ENCODE measurements at regions not wholly inside any gene's neighbourhood (a gene's known extent, or its start where the extent isn't known, plus 50 kb on each side); places are given as distances from the start of the nearest gene placed in this dataset.

GRCh38 chr17:27950995-27951394, 57.8 kb upstream of the LYRM9 start:
- Histone ChIP-seq H2AFZ (ENCODE audit: low read length) (no peak overlapping the region), H3F3A (ENCODE audit: insufficient read depth, low read length) (no peaks in the 10 kb centered on the region)

GRCh38 chr17:27951872-27952271, 58.7 kb upstream of the LYRM9 start:
- no peak for DNase-seq
- H3K4me2 ChIP-seq (ENCODE audit: low read depth, low read length) = no peak overlapping the region
- no peaks in the 10 kb centered on the region for H4K20me1 ChIP-seq (ENCODE audit: insufficient read depth, low read length)

More at GRCh38 chr17:27950995-27951394, 57.8 kb upstream of the LYRM9 start:
- Histone ChIP-seq H3K9me3 (replicated peaks; ENCODE audit: insufficient read depth, low read length) (no peaks in the 10 kb centered on the region), H3K9ac (ENCODE audit: low read length) (no peak overlapping the region), H3K4me3 (ENCODE audit: low read length) (no peak overlapping the region), H3K9me2 (replicated peaks; ENCODE audit: insufficient read depth, low read length) (no peaks in the 10 kb centered on the region), H3K36me3 (replicated peaks; ENCODE audit: insufficient read depth, low read length) (no peaks in the 10 kb centered on the region), H3K27ac (ENCODE audit: low read length) (no peak overlapping the region), H3K4me2 (ENCODE audit: low read depth, low read length) (no peak overlapping the region), H3K27me3 (replicated peaks; ENCODE audit: insufficient read depth, low read length) (no peaks in the 10 kb centered on the region), H4K20me1 (ENCODE audit: insufficient read depth, low read length) (no peaks in the 10 kb centered on the region), H3K79me2 (ENCODE audit: low read length) (no peaks in the 10 kb centered on the region), H3K4me1 (ENCODE audit: low read length) (no peaks in the 10 kb centered on the region)
- TF ChIP-seq EZH2 (optimal IDR thresholded peaks at IDR 0.05; ENCODE audit: low read depth, low read length) (no peak), EZH2phosphoT487 (IDR thresholded peaks at IDR 0.05; ENCODE audit: low read length) (no peak)
- DNase-seq = no peak

GRCh38 chr17:27952366-27952765, 59.2 kb upstream of the LYRM9 start:
- no peak for DNase-seq
- Histone ChIP-seq H3K9me2 (replicated peaks; ENCODE audit: insufficient read depth, low read length) (no peaks in the 10 kb centered on the region), H4K20me1 (ENCODE audit: insufficient read depth, low read length) (no peaks in the 10 kb centered on the region), H3F3A (ENCODE audit: insufficient read depth, low read length) (no peaks in the 10 kb centered on the region), H3K4me2 (ENCODE audit: low read depth, low read length) (no peak overlapping the region), H2AFZ (ENCODE audit: low read length) (no peak overlapping the region), H3K27me3 (replicated peaks; ENCODE audit: insufficient read depth, low read length) (no peaks in the 10 kb centered on the region), H3K4me1 (ENCODE audit: low read length) (no peaks in the 10 kb centered on the region), H3K79me2 (ENCODE audit: low read length) (no peaks in the 10 kb centered on the region), H3K9me3 (replicated peaks; ENCODE audit: insufficient read depth, low read length) (no peaks in the 10 kb centered on the region), H3K36me3 (replicated peaks; ENCODE audit: insufficient read depth, low read length) (no peaks in the 10 kb centered on the region), H3K4me3 (ENCODE audit: low read length) (no peak overlapping the region), H3K27ac (ENCODE audit: low read length) (no peak overlapping the region), H3K9ac (ENCODE audit: low read length) (no peak overlapping the region)
- TF ChIP-seq CTCF (IDR thresholded peaks at IDR 0.05; ENCODE audit: low read length) = no peak
- no peak for TF ChIP-seq EZH2phosphoT487 (IDR thresholded peaks at IDR 0.05; ENCODE audit: low read length)
- no peak for TF ChIP-seq EZH2 (optimal IDR thresholded peaks at IDR 0.05; ENCODE audit: low read depth, low read length)

More at GRCh38 chr17:27951872-27952271, 58.7 kb upstream of the LYRM9 start:
- no peak overlapping the region for H3K9ac ChIP-seq (ENCODE audit: low read length)
- no peaks in the 10 kb centered on the region for H3K79me2 ChIP-seq (ENCODE audit: low read length)
- no peaks in the 10 kb centered on the region for H3K4me1 ChIP-seq (ENCODE audit: low read length)
- H3K27ac ChIP-seq (ENCODE audit: low read length) = no peak overlapping the region
- H2AFZ ChIP-seq (ENCODE audit: low read length) = no peak overlapping the region
- no peak overlapping the region for H3K4me3 ChIP-seq (ENCODE audit: low read length)
- no peaks in the 10 kb centered on the region for H3F3A ChIP-seq (ENCODE audit: insufficient read depth, low read length)
- H3K27me3 ChIP-seq (replicated peaks; ENCODE audit: insufficient read depth, low read length) = no peaks in the 10 kb centered on the region
- TF ChIP-seq EZH2 (optimal IDR thresholded peaks at IDR 0.05; ENCODE audit: low read depth, low read length) = no peak
- no peak for TF ChIP-seq EZH2phosphoT487 (IDR thresholded peaks at IDR 0.05; ENCODE audit: low read length)
- TF ChIP-seq CTCF (IDR thresholded peaks at IDR 0.05; ENCODE audit: low read length) = no peak
- H3K9me3 ChIP-seq (replicated peaks; ENCODE audit: insufficient read depth, low read length) = no peaks in the 10 kb centered on the region
- H3K36me3 ChIP-seq (replicated peaks; ENCODE audit: insufficient read depth, low read length) = no peaks in the 10 kb centered on the region
- H3K9me2 ChIP-seq (replicated peaks; ENCODE audit: insufficient read depth, low read length) = no peaks in the 10 kb centered on the region

GRCh38 chr17:27954548-27955495, 61.7 kb upstream of the LYRM9 start:
- no peak overlapping the region for H2AFZ ChIP-seq (ENCODE audit: low read length)
- H3K27ac ChIP-seq (ENCODE audit: low read length) = no peak overlapping the region
- no peak overlapping the region for H3K4me3 ChIP-seq (ENCODE audit: low read length)
- no peak overlapping the region for H3K9ac ChIP-seq (ENCODE audit: low read length)
- TF ChIP-seq CTCF (IDR thresholded peaks at IDR 0.05; ENCODE audit: low read length) = no peak
- TF ChIP-seq EZH2 (optimal IDR thresholded peaks at IDR 0.05; ENCODE audit: low read depth, low read length) = no peak
- no peak for TF ChIP-seq EZH2phosphoT487 (IDR thresholded peaks at IDR 0.05; ENCODE audit: low read length)
- H3K79me2 ChIP-seq (ENCODE audit: low read length) = no peaks in the 10 kb centered on the region
- no peaks in the 10 kb centered on the region for H3K4me1 ChIP-seq (ENCODE audit: low read length)
- no peaks in the 10 kb centered on the region for H4K20me1 ChIP-seq (ENCODE audit: insufficient read depth, low read length)
- H3K36me3 ChIP-seq (replicated peaks; ENCODE audit: insufficient read depth, low read length) = no peaks in the 10 kb centered on the region
- H3K9me2 ChIP-seq (replicated peaks; ENCODE audit: insufficient read depth, low read length) = no peaks in the 10 kb centered on the region
- no peak for DNase-seq
- no peaks in the 10 kb centered on the region for H3F3A ChIP-seq (ENCODE audit: insufficient read depth, low read length)
- no peaks in the 10 kb centered on the region for H3K27me3 ChIP-seq (replicated peaks; ENCODE audit: insufficient read depth, low read length)
- H3K9me3 ChIP-seq (replicated peaks; ENCODE audit: insufficient read depth, low read length) = no peaks in the 10 kb centered on the region
- H3K4me2 ChIP-seq (ENCODE audit: low read depth, low read length) = no peak overlapping the region
